GM12873 (cell line): ENCODE measurements at regions not wholly inside any gene's neighbourhood (a gene's known extent, or its start where the extent isn't known, plus 50 kb on each side); places are given as distances from the start of the nearest gene placed in this dataset.

ENCODE experiments used
- TF ChIP-seq, protein P1 (sequence below): IDR thresholded peaks from 2 replicates; pipeline ENCODE4 v1.5.1; 2012; ENCODE audit warnings: low read depth, mild to moderate bottlenecking, moderate library complexity, low read length, control low read depth; ENCODE audit not compliant: insufficient read depth; ENCODE audit errors: missing control alignments

DNA sequence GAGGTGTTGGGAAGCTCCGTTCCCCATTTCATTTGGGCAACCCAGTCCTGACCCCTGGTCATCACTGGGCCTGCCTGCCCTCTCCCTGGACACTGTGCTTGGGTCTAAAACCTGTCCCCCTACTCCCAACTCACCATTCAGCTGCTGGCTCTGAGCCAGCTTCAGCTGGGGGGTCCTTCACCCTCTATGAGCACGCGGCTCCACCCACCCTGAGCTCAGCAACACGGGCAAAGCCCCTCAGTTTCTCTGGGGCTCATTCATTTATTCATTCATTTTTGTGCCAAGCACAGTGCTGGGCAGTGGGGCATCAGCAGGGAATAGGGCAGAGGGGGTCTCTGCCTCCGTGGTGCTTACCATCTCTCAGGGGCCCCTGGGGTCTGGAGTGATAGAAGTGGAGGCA lies 199.8 kb upstream of the MVB12B start:
- TF ChIP-seq, protein P1, sequence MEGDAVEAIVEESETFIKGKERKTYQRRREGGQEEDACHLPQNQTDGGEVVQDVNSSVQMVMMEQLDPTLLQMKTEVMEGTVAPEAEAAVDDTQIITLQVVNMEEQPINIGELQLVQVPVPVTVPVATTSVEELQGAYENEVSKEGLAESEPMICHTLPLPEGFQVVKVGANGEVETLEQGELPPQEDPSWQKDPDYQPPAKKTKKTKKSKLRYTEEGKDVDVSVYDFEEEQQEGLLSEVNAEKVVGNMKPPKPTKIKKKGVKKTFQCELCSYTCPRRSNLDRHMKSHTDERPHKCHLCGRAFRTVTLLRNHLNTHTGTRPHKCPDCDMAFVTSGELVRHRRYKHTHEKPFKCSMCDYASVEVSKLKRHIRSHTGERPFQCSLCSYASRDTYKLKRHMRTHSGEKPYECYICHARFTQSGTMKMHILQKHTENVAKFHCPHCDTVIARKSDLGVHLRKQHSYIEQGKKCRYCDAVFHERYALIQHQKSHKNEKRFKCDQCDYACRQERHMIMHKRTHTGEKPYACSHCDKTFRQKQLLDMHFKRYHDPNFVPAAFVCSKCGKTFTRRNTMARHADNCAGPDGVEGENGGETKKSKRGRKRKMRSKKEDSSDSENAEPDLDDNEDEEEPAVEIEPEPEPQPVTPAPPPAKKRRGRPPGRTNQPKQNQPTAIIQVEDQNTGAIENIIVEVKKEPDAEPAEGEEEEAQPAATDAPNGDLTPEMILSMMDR = no peak

DNA sequence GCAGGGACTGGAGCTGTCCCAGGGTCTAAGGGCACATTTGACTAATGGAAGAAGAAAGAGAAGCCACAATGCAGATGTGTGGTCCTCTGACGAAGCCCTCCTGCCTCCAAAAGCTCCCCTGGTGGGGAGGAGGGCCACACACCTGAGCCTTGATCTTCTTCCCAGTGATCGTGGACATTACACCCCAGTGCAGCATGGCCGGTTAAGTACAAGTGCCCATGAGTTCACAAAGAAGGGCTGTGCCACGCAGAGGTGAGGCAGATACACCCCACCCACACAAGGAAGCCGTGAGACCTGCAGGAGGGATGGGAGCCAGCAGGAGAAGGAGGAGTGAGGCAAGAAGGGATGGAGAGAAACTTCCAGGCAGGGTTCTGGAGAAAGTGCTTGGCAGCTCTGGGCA lies 199.0 kb upstream of the MVB12B start:
- TF ChIP-seq, protein P1 = no peak

DNA sequence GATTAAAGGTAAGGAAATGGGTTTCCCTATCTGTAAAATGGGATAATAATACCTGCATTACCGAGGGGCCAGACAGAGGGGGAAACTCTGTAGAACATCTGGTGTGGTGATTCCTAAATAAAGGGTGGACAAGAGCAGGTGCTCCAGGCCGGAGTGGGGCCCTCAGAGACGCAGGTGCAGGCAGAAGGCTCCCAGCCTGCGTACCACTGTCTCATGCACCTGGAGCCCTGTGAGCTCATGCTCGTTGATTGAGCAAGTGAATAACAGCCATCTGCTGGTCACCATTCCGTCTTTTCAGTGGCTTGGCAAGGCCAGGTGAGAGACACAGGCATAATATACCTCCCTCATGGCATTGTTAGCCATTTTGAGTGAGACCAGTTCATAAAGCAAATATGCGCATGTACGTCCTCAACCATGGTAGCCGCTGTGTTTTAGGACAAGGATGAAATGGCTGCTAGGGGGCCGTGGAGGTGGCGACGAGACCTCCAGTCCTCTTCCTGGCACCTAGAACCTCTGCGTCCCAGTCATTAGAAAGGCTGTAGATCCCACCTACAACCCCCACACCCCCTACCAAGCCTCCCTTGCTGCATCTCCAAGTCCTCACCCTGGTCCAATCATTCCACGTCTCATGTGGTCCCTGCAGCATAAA lies 198.0 kb upstream of the MVB12B start:
- TF ChIP-seq, protein P1 = no peak

DNA sequence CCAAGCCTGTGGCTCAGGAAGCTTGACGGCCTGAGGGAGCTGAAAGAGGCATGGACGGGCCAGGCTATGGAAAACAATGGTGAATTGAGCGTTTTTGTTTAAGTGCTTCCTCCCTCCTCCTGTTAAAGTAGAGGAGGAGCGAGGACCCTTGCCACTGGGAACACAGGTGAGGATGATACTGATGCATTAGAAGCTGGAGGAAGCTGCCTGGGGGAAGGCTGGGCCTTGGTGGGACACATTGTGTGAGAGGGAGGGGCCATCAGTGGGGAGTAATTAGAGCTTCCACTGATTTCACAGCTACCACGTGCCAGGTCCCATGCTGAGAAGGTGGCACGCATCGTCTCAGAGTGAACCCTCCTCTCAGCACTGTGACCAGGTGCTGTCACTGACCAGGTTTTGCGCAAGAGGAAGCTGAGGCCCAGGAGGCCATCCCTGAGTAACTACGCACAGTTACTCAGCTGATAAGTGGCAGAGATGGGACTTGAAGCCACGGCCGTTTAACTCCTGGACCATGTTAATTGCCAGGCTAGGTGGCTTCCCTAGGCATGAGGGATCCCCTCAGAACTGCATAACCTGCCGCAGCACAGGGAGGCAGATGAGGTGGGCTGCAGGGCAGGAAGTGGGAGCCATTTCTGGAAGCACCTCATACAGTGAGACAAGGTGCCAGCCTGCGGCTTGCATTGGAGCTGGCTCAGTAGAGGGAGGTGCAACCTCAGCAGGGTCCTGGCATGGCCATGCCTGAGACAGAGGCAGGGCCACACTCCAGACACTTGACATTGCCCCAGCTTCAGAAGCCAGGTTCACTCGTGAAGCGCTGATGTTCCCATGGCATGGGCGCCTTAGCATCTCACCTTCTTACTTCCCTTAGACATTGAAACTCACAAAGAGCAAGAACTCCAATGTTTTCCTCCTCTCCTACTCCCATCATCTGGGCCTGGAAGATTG lies 195.3 kb upstream of the MVB12B start:
- TF ChIP-seq, protein P1 = no peak

DNA sequence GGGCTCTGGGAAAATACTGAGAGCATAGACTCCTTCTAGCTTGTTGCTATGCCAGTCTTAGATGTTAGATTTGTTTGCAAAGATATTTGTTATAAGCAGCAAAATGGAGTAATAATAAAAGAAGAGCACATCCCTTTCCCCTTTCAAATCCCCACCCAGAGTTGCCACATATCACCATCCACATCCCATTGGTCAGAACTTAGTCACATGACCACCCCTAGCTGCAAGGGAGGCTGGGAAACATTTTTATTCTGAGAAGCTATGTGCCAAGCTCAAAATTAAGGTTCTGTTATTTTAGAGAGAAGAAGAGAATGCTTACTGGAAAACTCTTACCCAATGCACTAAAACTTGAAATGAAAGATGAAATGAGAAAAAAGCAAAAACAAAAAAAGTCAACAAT lies 193.9 kb upstream of the MVB12B start:
- TF ChIP-seq, protein P1 = no peak

DNA sequence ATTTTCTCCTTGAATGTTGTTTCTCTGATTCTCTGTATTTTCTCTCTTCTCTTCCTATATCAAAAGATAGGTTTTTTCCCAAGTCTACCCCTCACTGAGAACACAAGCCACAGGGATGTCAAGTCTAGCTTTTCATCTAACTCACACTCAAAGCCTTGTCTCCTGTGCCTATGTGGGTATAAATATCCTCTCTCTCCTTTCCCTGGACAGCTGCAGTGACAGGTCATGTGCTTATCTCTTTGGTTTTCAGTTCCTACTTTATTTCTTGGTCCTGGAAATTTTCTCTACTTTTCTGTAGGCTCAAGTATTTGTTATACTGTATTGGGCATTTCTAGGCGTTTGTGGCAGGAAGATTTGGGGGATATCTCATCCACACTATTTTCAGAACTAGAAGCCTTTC lies 182.4 kb upstream of the MVB12B start:
- TF ChIP-seq, protein P1 = no peak
